Pancreas (tissue), 10 donors: ENCODE measurements at regions not wholly inside any gene's neighbourhood (a gene's known extent, or its start where the extent isn't known, plus 50 kb on each side); places are given as distances from the start of the nearest gene placed in this dataset.

Source experiments
- ATAC-seq, 4 donors: fragments of 200-7000 bp; cut with Tn5 transposase; one replicate each; pipeline versions ENCODE4 v1.8.0 to v1.9.1; 2020; ENCODE audit warnings: mild to moderate bottlenecking in 4 of 4, moderate library complexity in 4 of 4
- DNase-seq, 6 donors: peaks; one replicate each; pipeline ENCODE4 v3.0.0-alpha.2; 2020
- FAIRE-seq: peaks from 2 replicates; lab custom pipeline; 2012; peaks lifted over from hg19 to GRCh38; lab: Jason Lieb, UNC
- H3K27ac ChIP-seq, 4 donors: fragments of 200-600 bp; sonication (generic); 1 replicate in 3 of 4; 2 replicates in 1 of 4; pipeline versions ENCODE4 v1.5.0 to v1.8.0; 2020
- H3K27me3 ChIP-seq, 4 donors: fragments of 200-600 bp; one replicate each; pipeline ENCODE4 v1.8.0; 2021
- H3K36me3 ChIP-seq, 3 donors: fragments of 200-600 bp; sonication (generic) in 1 of 3; one replicate each; pipeline versions ENCODE4 v1.5.0 to v1.8.0; 2020 to 2021
- H3K4me1 ChIP-seq, 3 donors: fragments of 200-600 bp; one replicate each; pipeline ENCODE4 v1.8.0; 2021
- H3K4me3 ChIP-seq, 4 donors: fragments of 200-600 bp; sonication (generic) in 2 of 4; one replicate each; pipeline versions ENCODE4 v1.5.0 to v1.8.0; 2020 to 2021
- H3K9me3 ChIP-seq, 4 donors: fragments of 200-600 bp; one replicate each; pipeline ENCODE4 v1.8.0; 2021
- CTCF ChIP-seq, 4 donors: fragments of 200-600 bp; sonication (generic) in 3 of 4; IDR thresholded peaks; one replicate each; pipeline versions ENCODE4 v1.5.0 to v1.8.0; 2021; ENCODE audit warnings: antibody characterized with exemption in 4 of 4
- WGBS, 2 donors: extraction: QIAGEN DNeasy Blood & Tissue Kit; methylation state at CpG; one replicate each; pipeline ENCODE4 v1.1.7; 2013; 5-methylcytosine and 5-hydroxymethylcytosine counted together
- intact Hi-C, 3 donors: fragments of 100-400 bp; cut with DNase I; formaldehyde crosslinking; loops; one replicate each; pipeline versions ENCODE4 v1.11.1 to v1.14.2; 2022
- donor health status: healthy with polysubstance abuse.
- donor health status: DM: no; HTN: no; CAD: no; lungs with moderate emphysema.
- donor health status: DM: no; HTN: no; CAD: no.
- donor health status: control.
- donor health status: control.
- donor health status: Bipolar disorder and iron deficiency.
- donor health status: DM: yes; HTN: yes; CAD: no.
- donor health status: DM: no; HTN: no; CAD: no.
- donor health status: DM: no; HTN: no; CAD: no.
- donor health status: DM: yes; HTN: yes; CAD: no.

DNA sequence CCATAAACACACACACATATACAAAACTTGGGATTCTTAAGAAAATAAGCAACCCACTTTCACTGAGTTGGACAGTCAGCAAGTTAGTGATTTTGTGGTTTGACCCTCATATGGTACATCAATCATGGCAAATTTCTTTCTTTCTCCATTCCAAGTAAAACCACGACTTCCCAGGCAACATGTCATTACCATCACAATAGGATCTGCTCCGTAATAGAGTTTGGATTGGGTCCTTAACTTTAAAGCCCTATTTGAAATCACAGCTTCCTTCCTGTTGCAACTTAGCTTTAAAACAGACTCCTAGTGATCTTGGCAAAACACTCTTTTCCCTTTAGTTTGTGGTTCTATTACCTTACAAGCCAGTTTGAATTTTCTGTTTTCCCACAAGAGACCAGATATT, 483.6 kb downstream of the INHBA start:
- no peaks in the 10 kb centered on the region for H3K36me3 ChIP-seq
- no peak for ATAC-seq
- no peak for DNase-seq
- TF ChIP-seq CTCF (IDR thresholded peaks at IDR 0.05), result no peak
- no peaks in the 10 kb centered on the region for H3K4me1 ChIP-seq
- 34 to 35% methylated on average over 2 of the region's 2 CpGs for WGBS, 2 donors
- no peak for FAIRE-seq
- no peak overlapping the region for H3K27ac ChIP-seq
- intact Hi-C loops, result no loop called here
- H3K27me3 ChIP-seq, result no peaks in the 10 kb centered on the region
- H3K9me3 ChIP-seq, result no peaks in the 10 kb centered on the region
- H3K4me3 ChIP-seq, result no peak overlapping the region

- no peaks in the 10 kb centered on the region for H3K36me3 ChIP-seq
- WGBS, 2 donors, result 38 to 41% methylated on average over 3 of the region's 3 CpGs
- H3K27me3 ChIP-seq, result no peaks in the 10 kb centered on the region
- H3K27ac ChIP-seq, result no peak overlapping the region
- no peak overlapping the region for H3K4me3 ChIP-seq
- no peaks in the 10 kb centered on the region for H3K9me3 ChIP-seq
- no peaks in the 10 kb centered on the region for H3K4me1 ChIP-seq
- no peak for TF ChIP-seq CTCF (IDR thresholded peaks at IDR 0.05)
- ATAC-seq (no peak), FAIRE-seq (no peak), DNase-seq (no peak)
- intact Hi-C loops, result no loop called here
Measured at GRCh38 chr7:41217306-41217705, 485.6 kb downstream of the INHBA start.

DNA sequence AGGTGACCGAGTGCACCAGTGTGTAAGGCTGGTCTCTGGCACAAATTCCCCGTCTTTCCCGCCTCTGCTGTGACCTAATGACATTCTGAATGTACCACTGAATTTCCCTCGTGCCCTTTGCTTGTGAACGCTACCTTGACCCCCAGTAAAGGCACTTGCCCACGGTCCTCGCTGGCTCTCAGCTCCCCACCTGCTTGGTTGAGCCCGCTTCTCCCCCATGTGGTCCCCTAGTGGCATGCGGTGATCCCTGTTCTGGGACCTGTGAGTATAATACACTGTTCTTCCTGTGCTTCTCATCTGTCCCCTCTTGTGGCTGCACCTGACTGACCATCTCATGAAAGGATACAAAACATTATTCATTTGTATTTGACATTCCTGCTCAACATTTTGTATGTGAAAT, 495.7 kb downstream of the INHBA start:
- no peak for TF ChIP-seq CTCF (IDR thresholded peaks at IDR 0.05)
- ATAC-seq, result no peak
- Histone ChIP-seq H3K4me3 (no peak overlapping the region), H3K36me3 (no peaks in the 10 kb centered on the region), H3K27me3 (no peaks in the 10 kb centered on the region), H3K27ac (no peak overlapping the region), H3K9me3 (no peaks in the 10 kb centered on the region), H3K4me1 (no peaks in the 10 kb centered on the region)
- intact Hi-C loops, result no loop called here
- 57 to 66% methylated on average over 9 of the region's 9 CpGs for WGBS, 2 donors
- no peak for DNase-seq
- no peak for FAIRE-seq

GRCh38 chr7:41206267-41206666, 496.6 kb downstream of the INHBA start:
- Histone ChIP-seq H3K36me3 (no peaks in the 10 kb centered on the region), H3K27me3 (no peaks in the 10 kb centered on the region), H3K4me1 (no peaks in the 10 kb centered on the region), H3K9me3 (no peaks in the 10 kb centered on the region), H3K27ac (no peak overlapping the region), H3K4me3 (no peak overlapping the region)
- DNase-seq, result no peak
- intact Hi-C loops, result no loop called here
- ATAC-seq, result no peak
- WGBS, 2 donors, result 14 to 17% methylated on average over 2 of the region's 2 CpGs
- FAIRE-seq, result no peak
- TF ChIP-seq CTCF (IDR thresholded peaks at IDR 0.05), result no peak

DNA sequence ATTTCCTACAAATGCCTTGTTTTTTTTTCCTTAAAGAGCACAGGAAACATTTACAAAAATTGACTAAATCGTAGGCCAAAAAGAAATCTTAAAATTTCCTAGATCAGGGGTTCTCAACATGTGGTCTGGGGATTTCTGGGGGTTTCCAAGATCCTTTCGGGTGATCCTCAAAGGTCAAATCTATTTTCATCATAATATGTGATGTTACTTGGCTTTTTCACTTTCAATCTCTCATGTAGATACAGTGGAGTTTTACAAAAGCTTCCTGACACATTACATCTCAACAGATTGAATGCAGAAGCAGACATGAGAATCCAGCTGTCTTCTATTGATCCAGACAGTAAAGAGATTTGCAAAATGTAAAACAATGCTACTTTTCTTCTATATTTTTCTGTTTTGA, 497.3 kb downstream of the INHBA start:
- FAIRE-seq (no peak), ATAC-seq (no peak), DNase-seq (no peak)
- intact Hi-C loops, result no loop called here
- Histone ChIP-seq H3K4me1 (no peaks in the 10 kb centered on the region), H3K9me3 (no peaks in the 10 kb centered on the region), H3K36me3 (no peaks in the 10 kb centered on the region), H3K27me3 (no peaks in the 10 kb centered on the region), H3K27ac (no peak overlapping the region), H3K4me3 (no peak overlapping the region)
- no peak for TF ChIP-seq CTCF (IDR thresholded peaks at IDR 0.05)
- WGBS, 2 donors, result 49 to 54% methylated on average over 2 of the region's 2 CpGs
